GM12878 (cell line): ENCODE measurements at regions not wholly inside any gene's neighbourhood (a gene's known extent, or its start where the extent isn't known, plus 50 kb on each side); places are given as distances from the start of the nearest gene placed in this dataset.

Experiments used
- ATAC-seq: fragments of 200-7000 bp; cut with Tn5 transposase; 3 replicates; pipeline ENCODE4 v1.9.1; 2020; ENCODE audit warnings: mild to moderate bottlenecking, moderate library complexity
- BruUV-seq: library from RNA; stranded (reverse); fragments of 400-500 nt; replicated peaks from 2 replicates; lab custom pipeline; 2021; lab: Mats Ljungman, UMichigan
- CTCF ChIA-PET: fragments of 300-600 bp; sonication (Branson Sonifier 250); formaldehyde crosslinking; extraction: SDS; loops from one replicate; lab custom pipeline; 2021; ENCODE audit warnings: inconsistent platforms; lab: Yijun Ruan, JAX
- POLR2A ChIA-PET: fragments of 350-600 bp; formaldehyde crosslinking; extraction: SDS; loops from one replicate; lab custom pipeline; 2021; ENCODE audit warnings: inconsistent platforms; lab: Charles Lee
- RAD21 ChIA-PET: fragments of 300-600 bp; sonication (Branson Sonifier 250); formaldehyde crosslinking; loops from one replicate; lab custom pipeline; 2023; ENCODE audit warnings: antibody characterized with exemption; ENCODE audit not compliant: unreplicated experiment; lab: Charles Lee
- SMC1A ChIA-PET: fragments of 300-600 bp; sonication (Branson Sonifier 250); formaldehyde crosslinking; loops from one replicate; lab custom pipeline; 2023; ENCODE audit not compliant: unreplicated experiment, uncharacterized antibody; lab: Charles Lee
- DNase-seq: peaks from one replicate; pipeline ENCODE4 v3.0.0-alpha.2; 2011; ENCODE audit warnings: low read depth, low spot score
- FAIRE-seq: peaks from 3 replicates; lab custom pipeline; 2011; peaks lifted over from hg19 to GRCh38; lab: Jason Lieb, UNC
- H2AFZ ChIP-seq: 2 replicates; pipeline ENCODE4 v1.6.0; 2011; ENCODE audit warnings: low read depth, low read length, control low read depth; ENCODE audit not compliant: control insufficient read depth
- H3K27ac ChIP-seq: 2 replicates; pipeline ENCODE4 v1.5.1; 2011; ENCODE audit warnings: control low read depth; ENCODE audit not compliant: control insufficient read depth, insufficient read depth
- H3K27me3 ChIP-seq, 2 experiments: replicated peaks in 1 of 2; 2 replicates each; pipeline versions ENCODE4 v1.6.0 to v1.6.1; 2011; ENCODE audit warnings: low read length in 1 of 2; ENCODE audit not compliant: control insufficient read depth in 2 of 2, insufficient read depth in 2 of 2
- H3K36me3 ChIP-seq, 2 experiments: 2 replicates each; pipeline ENCODE4 v1.5.1; 2011; ENCODE audit warnings: low read length in 1 of 2; ENCODE audit not compliant: control insufficient read depth in 2 of 2, insufficient read depth in 2 of 2
- H3K4me1 ChIP-seq: 2 replicates; pipeline ENCODE4 v1.6.1; 2011; ENCODE audit warnings: mild to moderate bottlenecking, low read length, moderate library complexity, mixed read lengths; ENCODE audit not compliant: control insufficient read depth, insufficient read depth
- H3K4me2 ChIP-seq: 2 replicates; pipeline ENCODE4 v1.6.0; 2011; ENCODE audit warnings: control low read depth; ENCODE audit not compliant: control insufficient read depth, insufficient read depth
- H3K4me3 ChIP-seq: fragments of 200-600 bp; sonication (generic); 2 replicates; pipeline ENCODE4 v1.5.1; 2016
- H3K79me2 ChIP-seq: 2 replicates; pipeline ENCODE4 v1.6.0; 2011; ENCODE audit warnings: low read length; ENCODE audit not compliant: control insufficient read depth, insufficient read depth
- H3K9ac ChIP-seq: 2 replicates; pipeline ENCODE4 v1.8.0; 2011; ENCODE audit warnings: low read length, control low read depth, mixed read lengths; ENCODE audit not compliant: control insufficient read depth, insufficient read depth
- H3K9me3 ChIP-seq: replicated peaks from 3 replicates; pipeline ENCODE4 v1.5.1; 2011; ENCODE audit warnings: mild to moderate bottlenecking, low read length; ENCODE audit not compliant: control insufficient read depth, insufficient read depth
- H4K20me1 ChIP-seq: 2 replicates; pipeline ENCODE4 v1.6.0; 2011; ENCODE audit not compliant: control insufficient read depth, insufficient read depth
- RFX5 ChIP-seq: IDR thresholded peaks from 2 replicates; pipeline ENCODE4 v1.6.1; 2011; ENCODE audit warnings: low read depth, low read length, improper control_type of control experiment
- SMAD1 ChIP-seq: fragments of 450-650 bp; IDR thresholded peaks from 2 replicates; pipeline ENCODE4 v1.6.1; 2018; ENCODE audit warnings: mild to moderate bottlenecking, low read depth; ENCODE audit not compliant: partially characterized antibody
- WGBS: methylation state at CpG from one replicate; pipeline ENCODE4 v1.1.6; 2016; ENCODE audit warnings: low lambda C conversion rate; ENCODE audit not compliant: insufficient replicate concordance, insufficient coverage; ENCODE audit errors: missing lambda C conversion rate; 5-methylcytosine and 5-hydroxymethylcytosine counted together
- in situ Hi-C: fragments of 300-500 bp; cut with MboI; formaldehyde crosslinking; loops from 9 replicates; pipeline ENCODE4 v1.14.3; 2018; ENCODE audit warnings: mixed read lengths
- intact Hi-C: fragments of 100-400 bp; cut with micrococcal nuclease; formaldehyde crosslinking; loops from one replicate; pipeline ENCODE4 v1.14.2; 2022; ENCODE audit not compliant: unreplicated experiment
- TF ChIP-seq, protein P1 (sequence below): fragments of 450-650 bp; IDR thresholded peaks from 2 replicates; pipeline ENCODE4 v1.6.1; 2016; ENCODE audit warnings: mild to moderate bottlenecking, moderate library complexity, borderline replicate concordance
- TF ChIP-seq, protein P2 (sequence below): fragments of 450-650 bp; IDR thresholded peaks from 2 replicates; pipeline ENCODE4 v1.6.1; 2016; ENCODE audit warnings: mild to moderate bottlenecking
- TF ChIP-seq, protein P3 (sequence below): fragments of 150-350 bp; IDR thresholded peaks from 2 replicates; pipeline ENCODE4 v1.6.1; 2016; ENCODE audit warnings: low read depth, low read length

DNA sequence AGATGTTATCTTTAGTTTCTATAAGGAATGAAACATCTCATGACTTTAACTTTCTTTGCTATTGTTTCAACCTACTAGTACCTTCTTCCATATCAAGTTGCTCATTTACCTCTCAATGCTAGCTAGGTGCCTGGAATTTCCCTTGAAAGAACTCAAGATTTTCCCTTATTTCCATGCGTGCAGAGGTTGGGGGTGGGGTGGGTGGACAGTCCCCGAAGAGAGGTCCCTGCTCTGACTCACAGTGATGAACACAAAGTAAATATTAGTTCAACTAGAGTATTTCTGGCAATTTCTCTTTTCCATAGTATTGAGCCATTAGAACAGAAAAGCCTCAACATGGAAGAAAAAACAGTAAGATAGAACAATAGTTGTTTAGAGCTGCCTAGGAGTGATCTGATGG lies 239.0 kb upstream of the ZP4 start:
- no peak overlapping the region for H3K4me2 ChIP-seq
- BruUV-seq = no TSS peak
- no peak overlapping the region for H2AFZ ChIP-seq
- no peak overlapping the region for H3K9ac ChIP-seq
- ChIA-PET SMC1A (interaction anchor here (1.0 to 3.1 kb wide), 3 partner anchors 10 to 69 kb away, joined by 3 to 15 read pairs (median 3); no protein-coding TSS in a partner anchor), POLR2A (no interaction called here), RAD21 (no interaction called here)
- in situ Hi-C loops (no loop called here), intact Hi-C loops (no loop called here)
- ATAC-seq (no peak; the same call in 2 of the 3 replicates), DNase-seq (no peak)
- no peaks in the 10 kb centered on the region for H3K79me2 ChIP-seq
- H3K27ac ChIP-seq = no peak overlapping the region
- H3K4me3 ChIP-seq = no peak overlapping the region
- WGBS = 7% methylated on average over 2 of the region's 2 CpGs
- H3K27me3 ChIP-seq = no peaks in the 10 kb centered on the region
- no peaks in the 10 kb centered on the region for H3K36me3 ChIP-seq
- TF ChIP-seq SMAD1 (no peak), RFX5 (no peak)
- TF ChIP-seq, protein P1, sequence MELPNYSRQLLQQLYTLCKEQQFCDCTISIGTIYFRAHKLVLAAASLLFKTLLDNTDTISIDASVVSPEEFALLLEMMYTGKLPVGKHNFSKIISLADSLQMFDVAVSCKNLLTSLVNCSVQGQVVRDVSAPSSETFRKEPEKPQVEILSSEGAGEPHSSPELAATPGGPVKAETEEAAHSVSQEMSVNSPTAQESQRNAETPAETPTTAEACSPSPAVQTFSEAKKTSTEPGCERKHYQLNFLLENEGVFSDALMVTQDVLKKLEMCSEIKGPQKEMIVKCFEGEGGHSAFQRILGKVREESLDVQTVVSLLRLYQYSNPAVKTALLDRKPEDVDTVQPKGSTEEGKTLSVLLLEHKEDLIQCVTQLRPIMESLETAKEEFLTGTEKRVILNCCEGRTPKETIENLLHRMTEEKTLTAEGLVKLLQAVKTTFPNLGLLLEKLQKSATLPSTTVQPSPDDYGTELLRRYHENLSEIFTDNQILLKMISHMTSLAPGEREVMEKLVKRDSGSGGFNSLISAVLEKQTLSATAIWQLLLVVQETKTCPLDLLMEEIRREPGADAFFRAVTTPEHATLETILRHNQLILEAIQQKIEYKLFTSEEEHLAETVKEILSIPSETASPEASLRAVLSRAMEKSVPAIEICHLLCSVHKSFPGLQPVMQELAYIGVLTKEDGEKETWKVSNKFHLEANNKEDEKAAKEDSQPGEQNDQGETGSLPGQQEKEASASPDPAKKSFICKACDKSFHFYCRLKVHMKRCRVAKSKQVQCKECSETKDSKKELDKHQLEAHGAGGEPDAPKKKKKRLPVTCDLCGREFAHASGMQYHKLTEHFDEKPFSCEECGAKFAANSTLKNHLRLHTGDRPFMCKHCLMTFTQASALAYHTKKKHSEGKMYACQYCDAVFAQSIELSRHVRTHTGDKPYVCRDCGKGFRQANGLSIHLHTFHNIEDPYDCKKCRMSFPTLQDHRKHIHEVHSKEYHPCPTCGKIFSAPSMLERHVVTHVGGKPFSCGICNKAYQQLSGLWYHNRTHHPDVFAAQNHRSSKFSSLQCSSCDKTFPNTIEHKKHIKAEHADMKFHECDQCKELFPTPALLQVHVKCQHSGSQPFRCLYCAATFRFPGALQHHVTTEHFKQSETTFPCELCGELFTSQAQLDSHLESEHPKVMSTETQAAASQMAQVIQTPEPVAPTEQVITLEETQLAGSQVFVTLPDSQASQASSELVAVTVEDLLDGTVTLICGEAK = no peak
- TF ChIP-seq, protein P2, sequence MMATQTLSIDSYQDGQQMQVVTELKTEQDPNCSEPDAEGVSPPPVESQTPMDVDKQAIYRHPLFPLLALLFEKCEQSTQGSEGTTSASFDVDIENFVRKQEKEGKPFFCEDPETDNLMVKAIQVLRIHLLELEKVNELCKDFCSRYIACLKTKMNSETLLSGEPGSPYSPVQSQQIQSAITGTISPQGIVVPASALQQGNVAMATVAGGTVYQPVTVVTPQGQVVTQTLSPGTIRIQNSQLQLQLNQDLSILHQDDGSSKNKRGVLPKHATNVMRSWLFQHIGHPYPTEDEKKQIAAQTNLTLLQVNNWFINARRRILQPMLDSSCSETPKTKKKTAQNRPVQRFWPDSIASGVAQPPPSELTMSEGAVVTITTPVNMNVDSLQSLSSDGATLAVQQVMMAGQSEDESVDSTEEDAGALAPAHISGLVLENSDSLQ = no peak
- TF ChIP-seq, protein P3, sequence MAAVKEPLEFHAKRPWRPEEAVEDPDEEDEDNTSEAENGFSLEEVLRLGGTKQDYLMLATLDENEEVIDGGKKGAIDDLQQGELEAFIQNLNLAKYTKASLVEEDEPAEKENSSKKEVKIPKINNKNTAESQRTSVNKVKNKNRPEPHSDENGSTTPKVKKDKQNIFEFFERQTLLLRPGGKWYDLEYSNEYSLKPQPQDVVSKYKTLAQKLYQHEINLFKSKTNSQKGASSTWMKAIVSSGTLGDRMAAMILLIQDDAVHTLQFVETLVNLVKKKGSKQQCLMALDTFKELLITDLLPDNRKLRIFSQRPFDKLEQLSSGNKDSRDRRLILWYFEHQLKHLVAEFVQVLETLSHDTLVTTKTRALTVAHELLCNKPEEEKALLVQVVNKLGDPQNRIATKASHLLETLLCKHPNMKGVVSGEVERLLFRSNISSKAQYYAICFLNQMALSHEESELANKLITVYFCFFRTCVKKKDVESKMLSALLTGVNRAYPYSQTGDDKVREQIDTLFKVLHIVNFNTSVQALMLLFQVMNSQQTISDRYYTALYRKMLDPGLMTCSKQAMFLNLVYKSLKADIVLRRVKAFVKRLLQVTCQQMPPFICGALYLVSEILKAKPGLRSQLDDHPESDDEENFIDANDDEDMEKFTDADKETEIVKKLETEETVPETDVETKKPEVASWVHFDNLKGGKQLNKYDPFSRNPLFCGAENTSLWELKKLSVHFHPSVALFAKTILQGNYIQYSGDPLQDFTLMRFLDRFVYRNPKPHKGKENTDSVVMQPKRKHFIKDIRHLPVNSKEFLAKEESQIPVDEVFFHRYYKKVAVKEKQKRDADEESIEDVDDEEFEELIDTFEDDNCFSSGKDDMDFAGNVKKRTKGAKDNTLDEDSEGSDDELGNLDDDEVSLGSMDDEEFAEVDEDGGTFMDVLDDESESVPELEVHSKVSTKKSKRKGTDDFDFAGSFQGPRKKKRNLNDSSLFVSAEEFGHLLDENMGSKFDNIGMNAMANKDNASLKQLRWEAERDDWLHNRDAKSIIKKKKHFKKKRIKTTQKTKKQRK = no peak
- TF ChIP-seq, all 136 proteins: peak for 0
- Histone ChIP-seq H3K4me1 (no peaks in the 10 kb centered on the region), H4K20me1 (no peaks in the 10 kb centered on the region), H3K9me3 (no peaks in the 10 kb centered on the region; the same call in 2 of the 3 replicates)
- no peak for FAIRE-seq
- CTCF ChIA-PET = interaction anchor here (0.8 to 1.5 kb wide), 3 partner anchors 10 to 279 kb away, joined by 3 to 4 read pairs (median 3); no protein-coding TSS in a partner anchor
